Breast epithelium (tissue), 4 donors: ENCODE measurements at regions not wholly inside any gene's neighbourhood (a gene's known extent, or its start where the extent isn't known, plus 50 kb on each side); places are given as distances from the start of the nearest gene placed in this dataset.

Experiments used
- DNase-seq, 2 donors: peaks; one replicate each; pipeline ENCODE4 v3.0.0-alpha.2; 2019; ENCODE audit warnings: low spot score in 2 of 2
- H3K27ac ChIP-seq, 2 donors: fragments of 200-600 bp; sonication (generic) in 1 of 2; one replicate each; pipeline ENCODE4 v1.5.1; 2016 to 2019; ENCODE audit warnings: mild to moderate bottlenecking in 1 of 2
- H3K27me3 ChIP-seq, 2 donors: fragments of 200-600 bp; sonication (generic) in 1 of 2; one replicate each; pipeline versions ENCODE4 v1.5.1 to v1.6.0; 2017 to 2019; ENCODE audit warnings: control low read depth in 1 of 2, mild to moderate bottlenecking in 1 of 2
- H3K36me3 ChIP-seq: fragments of 200-600 bp; one replicate; pipeline ENCODE4 v1.5.1; 2019
- H3K4me1 ChIP-seq, 2 donors: fragments of 200-600 bp; sonication (generic); one replicate each; pipeline ENCODE4 v1.5.1; 2016 to 2019; ENCODE audit warnings: control low read depth in 1 of 2
- H3K4me3 ChIP-seq, 3 donors: fragments of 200-600 bp; sonication (generic); 1 replicate in 2 of 3; 2 replicates in 1 of 3; pipeline ENCODE4 v1.5.1; 2016 to 2019; ENCODE audit warnings: mild to moderate bottlenecking in 3 of 3, moderate library complexity in 2 of 3
- H3K9me3 ChIP-seq, 2 donors: fragments of 200-600 bp; sonication (generic) in 1 of 2; one replicate each; pipeline ENCODE4 v1.5.1; 2016 to 2019; ENCODE audit warnings: control low read depth in 1 of 2
- CTCF ChIP-seq, 3 donors: fragments of 450-650 bp; IDR thresholded peaks; one replicate each; pipeline ENCODE4 v1.5.1; 2016 to 2017; ENCODE audit warnings: antibody characterized with exemption in 3 of 3, mild to moderate bottlenecking in 3 of 3, moderate library complexity in 3 of 3
- POLR2A ChIP-seq: fragments of 450-650 bp; IDR thresholded peaks from one replicate; pipeline ENCODE4 v1.6.1; 2016; ENCODE audit warnings: antibody characterized with exemption, mild to moderate bottlenecking, moderate library complexity
- POLR2AphosphoS5 ChIP-seq, 3 donors: sonication (generic); formaldehyde crosslinking; IDR thresholded peaks; one replicate each; pipeline ENCODE4 v1.6.1; 2017; ENCODE audit warnings: antibody characterized with exemption in 3 of 3
- intact Hi-C: fragments of 100-400 bp; cut with DNase I; formaldehyde crosslinking; loops from one replicate; pipeline ENCODE4 v1.15.1; 2023; ENCODE audit warnings: low total_unique reads

GRCh38 chr1:178620584-178621475 lies 104.2 kb upstream of the RALGPS2 start:
- Histone ChIP-seq H3K9me3 (no peaks in the 10 kb centered on the region), H3K4me3 (no peak overlapping the region), H3K36me3 (no peaks in the 10 kb centered on the region), H3K27ac (no peak overlapping the region), H3K4me1 (no peaks in the 10 kb centered on the region), H3K27me3 (no peaks in the 10 kb centered on the region)
- DNase-seq = no peak
- TF ChIP-seq POLR2AphosphoS5 (IDR thresholded peaks at IDR 0.05) (no peak), CTCF (IDR thresholded peaks at IDR 0.05) (no peak), POLR2A (no peak)
- intact Hi-C loops = no loop called here

GRCh38 chr1:178621822-178622221 lies 103.2 kb upstream of the RALGPS2 start:
- DNase-seq = no peak
- no peaks in the 10 kb centered on the region for H3K36me3 ChIP-seq
- intact Hi-C loops = no loop called here
- TF ChIP-seq POLR2AphosphoS5 (IDR thresholded peaks at IDR 0.05) (no peak), POLR2A (no peak), CTCF (IDR thresholded peaks at IDR 0.05) (no peak)
- no peaks in the 10 kb centered on the region for H3K27me3 ChIP-seq
- no peaks in the 10 kb centered on the region for H3K9me3 ChIP-seq
- H3K4me3 ChIP-seq = no peak overlapping the region
- no peaks in the 10 kb centered on the region for H3K4me1 ChIP-seq
- no peak overlapping the region for H3K27ac ChIP-seq

GRCh38 chr1:178625695-178626094 lies 99.3 kb upstream of the RALGPS2 start:
- no peaks in the 10 kb centered on the region for H3K36me3 ChIP-seq
- no peak for TF ChIP-seq CTCF (IDR thresholded peaks at IDR 0.05)
- H3K4me1 ChIP-seq = no peaks in the 10 kb centered on the region
- no peaks in the 10 kb centered on the region for H3K27me3 ChIP-seq
- no peaks in the 10 kb centered on the region for H3K9me3 ChIP-seq
- no peak overlapping the region for H3K27ac ChIP-seq
- no peak overlapping the region for H3K4me3 ChIP-seq
- intact Hi-C loops = no loop called here
- DNase-seq = no peak

- H3K27ac ChIP-seq = no peak overlapping the region
- H3K9me3 ChIP-seq = no peaks in the 10 kb centered on the region
- H3K36me3 ChIP-seq = no peaks in the 10 kb centered on the region
- TF ChIP-seq CTCF (IDR thresholded peaks at IDR 0.05) (no peak), POLR2A (no peak)
- no peaks in the 10 kb centered on the region for H3K4me1 ChIP-seq
- DNase-seq = no peak
- no peaks in the 10 kb centered on the region for H3K27me3 ChIP-seq
- intact Hi-C loops = no loop called here
- no peak overlapping the region for H3K4me3 ChIP-seq
Measured at GRCh38 chr1:178627037-178627436, 98.0 kb upstream of the RALGPS2 start.

- Histone ChIP-seq H3K9me3 (no peaks in the 10 kb centered on the region), H3K27me3 (no peaks in the 10 kb centered on the region), H3K27ac (no peak overlapping the region), H3K36me3 (no peaks in the 10 kb centered on the region), H3K4me3 (no peak overlapping the region), H3K4me1 (no peaks in the 10 kb centered on the region)
- DNase-seq = no peak
- intact Hi-C loops = no loop called here
- no peak for TF ChIP-seq CTCF (IDR thresholded peaks at IDR 0.05)
- no peak for TF ChIP-seq POLR2AphosphoS5 (IDR thresholded peaks at IDR 0.05)
- TF ChIP-seq POLR2A = no peak
Measured at GRCh38 chr1:178628637-178629251, 96.3 kb upstream of the RALGPS2 start.
